Fibroblast of villous mesenchyme (primary cell): ENCODE measurements at regions not wholly inside any gene's neighbourhood (a gene's known extent, or its start where the extent isn't known, plus 50 kb on each side); places are given as distances from the start of the nearest gene placed in this dataset.

Experiments used
- DNase-seq: peaks from one replicate; pipeline ENCODE4 v3.0.0-alpha.2; 2010; ENCODE audit warnings: low read depth
- H3K4me3 ChIP-seq: 2 replicates; pipeline ENCODE4 v1.5.1; 2011; ENCODE audit warnings: low read depth, mild to moderate bottlenecking, low read length
- CTCF ChIP-seq: IDR thresholded peaks from 2 replicates; pipeline ENCODE4 v1.5.1; 2012; ENCODE audit warnings: low read depth, mild to moderate bottlenecking, low read length; ENCODE audit not compliant: insufficient read depth

GRCh38 chr20:51313358-51313827 lies 229.1 kb downstream of the NFATC2 start:
- no peak overlapping the region for H3K4me3 ChIP-seq
- TF ChIP-seq CTCF = no peak
- DNase-seq = no peak

GRCh38 chr20:51312480-51312783 lies 230.1 kb downstream of the NFATC2 start:
- no peak for TF ChIP-seq CTCF
- no peak for DNase-seq
- no peak overlapping the region for H3K4me3 ChIP-seq

- H3K4me3 ChIP-seq = no peak overlapping the region
- peak; percentile 78 for DNase-seq
- TF ChIP-seq CTCF = no peak
Observed at GRCh38 chr20:51311636-51312479, 230.7 kb downstream of the NFATC2 start.

- DNase-seq = peak; percentile 70
- no peak overlapping the region for H3K4me3 ChIP-seq
- no peak for TF ChIP-seq CTCF
Observed at GRCh38 chr20:51310216-51310615, 232.3 kb downstream of the NFATC2 start.

- TF ChIP-seq CTCF = no peak
- H3K4me3 ChIP-seq = no peak overlapping the region
- DNase-seq = no peak
Observed at GRCh38 chr20:51309128-51309527, 233.4 kb downstream of the NFATC2 start.

GRCh38 chr20:51306521-51307358 lies 235.8 kb downstream of the NFATC2 start:
- peak; percentile 66 for DNase-seq
- no peak overlapping the region for H3K4me3 ChIP-seq
- peak; percentile 88 for TF ChIP-seq CTCF
